ENCODE measurements at regions not wholly inside any gene's neighbourhood (a gene's known extent, or its start where the extent isn't known, plus 50 kb on each side); places are given as distances from the start of the nearest gene placed in this dataset.
"Not testable (repeated sequence)": the region's sequence is repeated elsewhere in the genome, so short reads cannot be mapped to it uniquely, and the experiment has no call there.

GRCh38 chr7:15068324-15068723 is 165.8 kb upstream of the DGKB start:
- DNase-seq (ENCODE audit: low read depth): no peak
- no peak overlapping the region for H3K4me3 ChIP-seq (ENCODE audit: low read depth, low read length)
- TF ChIP-seq CTCF (IDR thresholded peaks at IDR 0.05; ENCODE audit: insufficient read depth, low read depth, low read length): no peak

- DNase-seq (ENCODE audit: low read depth): no peak
- H3K4me3 ChIP-seq (ENCODE audit: low read depth, low read length): no peak overlapping the region
- TF ChIP-seq CTCF (IDR thresholded peaks at IDR 0.05; ENCODE audit: insufficient read depth, low read depth, low read length): no peak
Observed at GRCh38 chr7:15057272-15057671, 154.7 kb upstream of the DGKB start.

- H3K4me3 ChIP-seq (ENCODE audit: low read depth, low read length); DNase-seq (ENCODE audit: low read depth): not testable (repeated sequence)
Observed at GRCh38 chr7:15054304-15054703, 151.8 kb upstream of the DGKB start.

- DNase-seq (ENCODE audit: low read depth): no peak
- no peak overlapping the region for H3K4me3 ChIP-seq (ENCODE audit: low read depth, low read length)
- no peak for TF ChIP-seq CTCF (IDR thresholded peaks at IDR 0.05; ENCODE audit: insufficient read depth, low read depth, low read length)
Observed at GRCh38 chr7:15049157-15049556, 146.6 kb upstream of the DGKB start.

GRCh38 chr7:15046861-15047260 is 144.3 kb upstream of the DGKB start:
- no peak for TF ChIP-seq CTCF (IDR thresholded peaks at IDR 0.05; ENCODE audit: insufficient read depth, low read depth, low read length)
- DNase-seq (ENCODE audit: low read depth): no peak
- no peak overlapping the region for H3K4me3 ChIP-seq (ENCODE audit: low read depth, low read length)

- no peak for DNase-seq (ENCODE audit: low read depth)
- TF ChIP-seq CTCF (IDR thresholded peaks at IDR 0.05; ENCODE audit: insufficient read depth, low read depth, low read length): no peak
- H3K4me3 ChIP-seq (ENCODE audit: low read depth, low read length): no peak overlapping the region
Observed at GRCh38 chr7:15043931-15044330, 141.4 kb upstream of the DGKB start.

- no peak overlapping the region for H3K4me3 ChIP-seq (ENCODE audit: low read depth, low read length)
- no peak for TF ChIP-seq CTCF (IDR thresholded peaks at IDR 0.05; ENCODE audit: insufficient read depth, low read depth, low read length)
- DNase-seq (ENCODE audit: low read depth): no peak
Observed at GRCh38 chr7:15042285-15043065, 139.9 kb upstream of the DGKB start.
